ENCODE measurements at regions not wholly inside any gene's neighbourhood (a gene's known extent, or its start where the extent isn't known, plus 50 kb on each side); places are given as distances from the start of the nearest gene placed in this dataset.

DNA sequence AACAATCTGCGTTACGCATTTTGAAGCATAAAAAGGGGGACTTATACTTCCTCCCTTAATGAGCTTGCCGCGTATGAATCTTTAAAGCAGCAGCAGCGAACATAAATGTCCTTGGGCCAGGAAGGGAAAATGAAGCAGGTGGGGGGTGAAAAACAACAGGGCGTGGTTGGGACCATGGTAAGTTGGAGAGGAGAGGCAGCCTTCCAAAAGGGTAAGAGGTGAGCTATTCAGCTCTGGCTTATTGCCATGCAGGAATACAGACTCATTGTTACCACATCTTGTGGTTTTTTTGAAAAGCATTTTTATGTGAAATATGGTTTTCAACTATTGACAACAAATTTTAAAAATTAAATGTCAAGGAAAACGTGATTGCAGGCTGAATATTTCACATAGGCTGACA lies 710.7 kb upstream of the FAM241A start:
- Histone ChIP-seq H3K4me2 (ENCODE audit: control insufficient read depth, extremely low read depth, insufficient read depth, low read depth, low read length) (no peak overlapping the region), H2AFZ (ENCODE audit: control insufficient read depth, low read length) (no peak overlapping the region)
- no peak for DNase-seq (ENCODE audit: low read depth, low spot score)

DNA sequence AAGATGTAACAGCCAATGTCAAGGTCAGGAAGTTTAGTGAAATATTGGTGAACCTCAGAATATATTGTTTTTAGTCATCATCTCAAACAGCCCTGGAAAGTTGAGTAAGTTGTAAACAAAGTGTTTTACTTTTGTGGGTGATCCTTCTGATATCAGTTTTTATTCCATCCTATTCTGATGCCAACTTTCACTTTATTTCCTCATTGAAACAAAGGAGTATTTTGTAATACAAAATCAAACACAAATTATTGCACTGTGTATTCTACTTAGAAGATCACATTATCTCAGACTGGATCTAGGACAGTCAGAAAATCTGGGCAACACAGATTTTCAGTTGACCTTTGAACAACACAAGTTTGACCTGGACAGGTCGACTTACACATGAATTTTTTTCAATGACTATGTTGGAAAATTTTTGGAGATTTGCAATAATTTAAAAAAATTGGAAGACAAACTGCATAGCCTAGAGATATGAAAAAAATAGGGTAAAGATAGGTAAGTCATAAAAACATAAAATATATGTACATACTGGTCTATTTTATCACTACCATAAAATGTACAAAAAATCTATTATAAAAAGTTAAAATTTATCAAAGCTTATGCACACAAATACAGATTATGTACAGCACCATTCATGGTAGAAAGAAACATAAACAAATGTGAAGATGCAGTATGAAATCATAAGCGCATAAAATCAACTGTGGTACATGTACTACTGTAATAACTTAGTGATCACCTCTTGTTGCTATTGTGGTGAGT lies 709.1 kb upstream of the FAM241A start:
- Histone ChIP-seq H3K79me2 (ENCODE audit: control insufficient read depth, insufficient read depth, low read length) (no peaks in the 10 kb centered on the region), H3K36me3 (ENCODE audit: control insufficient read depth in 2 of 2, extremely low read depth in 1 of 2, insufficient read depth in 2 of 2, low read length in 2 of 2) (no peaks in the 10 kb centered on the region), H3K9ac (ENCODE audit: control insufficient read depth, extremely low read depth, insufficient read depth, low read length) (no peak overlapping the region), H3K9me3 (ENCODE audit: control insufficient read depth, low read depth, low read length) (no peaks in the 10 kb centered on the region), H3K27me3 (ENCODE audit: control insufficient read depth, extremely low read depth, insufficient read depth, low read length) (no peaks in the 10 kb centered on the region), H3K4me1 (ENCODE audit: control insufficient read depth, extremely low read depth, insufficient read depth, low read length) (no peaks in the 10 kb centered on the region), H3K4me2 (ENCODE audit: control insufficient read depth, extremely low read depth, insufficient read depth, low read depth, low read length) (no peak overlapping the region), H4K20me1 (ENCODE audit: control insufficient read depth, extremely low read depth, insufficient read depth, low read length) (no peaks in the 10 kb centered on the region), H3K27ac (ENCODE audit: control insufficient read depth, insufficient read depth, low read length) (no peak overlapping the region), H3K4me3 (ENCODE audit: control insufficient read depth in 2 of 3, extremely low read depth in 1 of 3, insufficient read depth in 2 of 3, low read depth in 1 of 3, low read length in 3 of 3) (no peak overlapping the region), H3K9me1 (ENCODE audit: control insufficient read depth, extremely low read depth, insufficient read depth, low read length) (no peaks in the 10 kb centered on the region), H2AFZ (ENCODE audit: control insufficient read depth, low read length) (no peak overlapping the region)
- FAIRE-seq (no peak), DNase-seq (ENCODE audit: low read depth, low spot score) (no peak)
- dilution Hi-C loops (cut with MboI; ENCODE audit: extremely low pct_ligation_motif_present, low sequenced_read_pairs) = no loop called here
- TF ChIP-seq, protein P1, sequence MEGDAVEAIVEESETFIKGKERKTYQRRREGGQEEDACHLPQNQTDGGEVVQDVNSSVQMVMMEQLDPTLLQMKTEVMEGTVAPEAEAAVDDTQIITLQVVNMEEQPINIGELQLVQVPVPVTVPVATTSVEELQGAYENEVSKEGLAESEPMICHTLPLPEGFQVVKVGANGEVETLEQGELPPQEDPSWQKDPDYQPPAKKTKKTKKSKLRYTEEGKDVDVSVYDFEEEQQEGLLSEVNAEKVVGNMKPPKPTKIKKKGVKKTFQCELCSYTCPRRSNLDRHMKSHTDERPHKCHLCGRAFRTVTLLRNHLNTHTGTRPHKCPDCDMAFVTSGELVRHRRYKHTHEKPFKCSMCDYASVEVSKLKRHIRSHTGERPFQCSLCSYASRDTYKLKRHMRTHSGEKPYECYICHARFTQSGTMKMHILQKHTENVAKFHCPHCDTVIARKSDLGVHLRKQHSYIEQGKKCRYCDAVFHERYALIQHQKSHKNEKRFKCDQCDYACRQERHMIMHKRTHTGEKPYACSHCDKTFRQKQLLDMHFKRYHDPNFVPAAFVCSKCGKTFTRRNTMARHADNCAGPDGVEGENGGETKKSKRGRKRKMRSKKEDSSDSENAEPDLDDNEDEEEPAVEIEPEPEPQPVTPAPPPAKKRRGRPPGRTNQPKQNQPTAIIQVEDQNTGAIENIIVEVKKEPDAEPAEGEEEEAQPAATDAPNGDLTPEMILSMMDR (optimal IDR thresholded peaks at IDR 0.05 in 1 of 3, IDR thresholded peaks at IDR 0.05 in 1 of 3, conservative IDR thresholded peaks at IDR 0.05 in 1 of 3; ENCODE audit: extremely low read depth in 1 of 3, insufficient read depth in 2 of 3, low read length in 3 of 3) = no peak
- TF ChIP-seq EZH2 (IDR thresholded peaks at IDR 0.05; ENCODE audit: low read length) = no peak

More for the DNA sequence above, 710.7 kb upstream of the FAM241A start:
- Histone ChIP-seq H3K27ac (ENCODE audit: control insufficient read depth, insufficient read depth, low read length) (no peak overlapping the region), H3K9me1 (ENCODE audit: control insufficient read depth, extremely low read depth, insufficient read depth, low read length) (no peaks in the 10 kb centered on the region), H3K36me3 (ENCODE audit: control insufficient read depth in 2 of 2, extremely low read depth in 1 of 2, insufficient read depth in 2 of 2, low read length in 2 of 2) (no peaks in the 10 kb centered on the region), H3K4me3 (ENCODE audit: control insufficient read depth in 2 of 3, extremely low read depth in 1 of 3, insufficient read depth in 2 of 3, low read depth in 1 of 3, low read length in 3 of 3) (no peak overlapping the region), H4K20me1 (ENCODE audit: control insufficient read depth, extremely low read depth, insufficient read depth, low read length) (no peaks in the 10 kb centered on the region), H3K27me3 (ENCODE audit: control insufficient read depth, extremely low read depth, insufficient read depth, low read length) (no peaks in the 10 kb centered on the region), H3K79me2 (ENCODE audit: control insufficient read depth, insufficient read depth, low read length) (no peaks in the 10 kb centered on the region), H3K9me3 (ENCODE audit: control insufficient read depth, low read depth, low read length) (no peaks in the 10 kb centered on the region), H3K4me1 (ENCODE audit: control insufficient read depth, extremely low read depth, insufficient read depth, low read length) (no peaks in the 10 kb centered on the region), H3K9ac (ENCODE audit: control insufficient read depth, extremely low read depth, insufficient read depth, low read length) (no peak overlapping the region)
- dilution Hi-C loops (cut with MboI; ENCODE audit: extremely low pct_ligation_motif_present, low sequenced_read_pairs) = no loop called here
- no peak for FAIRE-seq
- TF ChIP-seq, protein P1 (optimal IDR thresholded peaks at IDR 0.05 in 1 of 3, IDR thresholded peaks at IDR 0.05 in 1 of 3, conservative IDR thresholded peaks at IDR 0.05 in 1 of 3; ENCODE audit: extremely low read depth in 1 of 3, insufficient read depth in 2 of 3, low read length in 3 of 3) = no peak
- no peak for TF ChIP-seq EZH2 (IDR thresholded peaks at IDR 0.05; ENCODE audit: low read length)

All from keratinocyte (primary cell).